ENCODE measurements at regions not wholly inside any gene's neighbourhood (a gene's known extent, or its start where the extent isn't known, plus 50 kb on each side); places are given as distances from the start of the nearest gene placed in this dataset.

DNA sequence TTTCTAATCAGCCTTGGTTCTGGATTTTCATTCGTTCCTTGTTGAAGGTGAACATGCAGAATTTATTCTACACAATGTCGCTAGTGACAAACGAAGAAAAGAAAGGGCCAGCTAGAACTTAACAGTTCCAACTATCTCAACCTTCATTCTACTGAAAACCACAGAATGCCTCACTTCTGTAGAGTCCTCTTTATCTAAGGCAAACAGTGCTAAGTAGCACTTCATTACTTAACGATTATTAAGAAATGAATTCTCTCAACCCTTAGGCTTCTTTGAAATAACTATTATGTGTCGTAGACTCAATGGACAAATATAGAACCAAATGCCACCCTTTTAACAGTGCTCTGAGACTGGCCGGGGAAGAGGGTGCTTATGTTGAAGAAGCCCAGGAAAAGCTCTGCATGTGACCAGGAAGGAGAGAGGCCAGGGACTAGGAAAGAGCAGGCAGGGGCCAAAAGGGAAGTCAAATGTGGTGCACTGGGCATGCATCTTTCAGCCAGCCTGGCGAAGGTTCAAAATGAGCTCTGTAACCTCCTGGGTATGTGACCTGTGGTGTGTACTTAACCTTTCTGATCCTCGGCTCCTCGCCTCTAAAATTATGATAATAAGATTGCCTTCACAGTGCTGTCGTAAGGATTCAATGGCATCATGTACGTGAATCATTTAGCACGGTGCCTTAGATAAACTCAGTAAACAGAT lies 55.4 kb upstream of the BMP2 start:
- TF ChIP-seq GATA2 (IDR thresholded peaks at IDR 0.05; ENCODE audit: low read depth, low read length) (no peak), GATA3 (IDR thresholded peaks at IDR 0.05; ENCODE audit: low read depth, low read length) (no peak)

Measured in SH-SY5Y (cell line).